GM12892 (cell line): ENCODE measurements at regions not wholly inside any gene's neighbourhood (a gene's known extent, or its start where the extent isn't known, plus 50 kb on each side); places are given as distances from the start of the nearest gene placed in this dataset.

ENCODE experiments used
- POLR2A ChIP-seq: IDR thresholded peaks from 2 replicates; pipeline ENCODE4 v1.6.1; 2011; ENCODE audit warnings: low read depth, low read length, control low read depth
- POLR2AphosphoS5 ChIP-seq: IDR thresholded peaks from 2 replicates; pipeline ENCODE4 v1.6.1; 2011; ENCODE audit warnings: low read depth, low read length, control low read depth

- TF ChIP-seq POLR2AphosphoS5, result no peak
- TF ChIP-seq POLR2A, result no peak
Measured at GRCh38 chr2:238521870-238522269, 95.1 kb downstream of the ASB1 start.
